Mesothelial cell of epicardium (in vitro differentiated cells): ENCODE measurements at regions not wholly inside any gene's neighbourhood (a gene's known extent, or its start where the extent isn't known, plus 50 kb on each side); places are given as distances from the start of the nearest gene placed in this dataset.

ENCODE experiments used
- DNase-seq, 2 experiments: peaks; one replicate each; pipeline ENCODE4 v3.0.0; 2021; ENCODE audit warnings: low spot score in 2 of 2; ENCODE audit not compliant: unreplicated experiment in 2 of 2
- H3K27ac Mint-ChIP-seq: 2 replicates; pipeline ENCODE4 v1.8.0; 2021; ENCODE audit warnings: mixed read lengths
- H3K27me3 Mint-ChIP-seq: 2 replicates; pipeline ENCODE4 v1.8.0; 2021; ENCODE audit warnings: low read depth, mixed read lengths
- H3K36me3 Mint-ChIP-seq: 2 replicates; pipeline ENCODE4 v1.8.0; 2021; ENCODE audit warnings: mixed read lengths
- H3K4me1 Mint-ChIP-seq: 2 replicates; pipeline ENCODE4 v1.8.0; 2021; ENCODE audit warnings: mixed read lengths
- H3K4me3 Mint-ChIP-seq: 2 replicates; pipeline ENCODE4 v1.8.0; 2021; ENCODE audit warnings: mild to moderate bottlenecking, moderate library complexity, mixed read lengths
- H3K9me3 Mint-ChIP-seq: 2 replicates; pipeline ENCODE4 v1.8.0; 2021; ENCODE audit warnings: mixed read lengths
- CTCF ChIP-seq: fragments of 200-600 bp; sonication (generic); IDR thresholded peaks from one replicate; pipeline ENCODE4 v1.5.0; 2021; ENCODE audit warnings: antibody characterized with exemption; ENCODE audit not compliant: unreplicated experiment

GRCh38 chr16:51003850-51004566 lies 147.1 kb downstream of the SALL1 start:
- peaks cover 9% of the 10 kb centered on the region for H3K27me3 Mint-ChIP-seq
- H3K36me3 Mint-ChIP-seq, result no peaks in the 10 kb centered on the region
- no peak overlapping the region for H3K4me3 Mint-ChIP-seq
- no peak for DNase-seq
- peaks cover 12% of the 10 kb centered on the region for H3K9me3 Mint-ChIP-seq
- no peak overlapping the region for H3K27ac Mint-ChIP-seq
- TF ChIP-seq CTCF, result no peak
- no peaks in the 10 kb centered on the region for H3K4me1 Mint-ChIP-seq

- Mint-ChIP-seq H3K9me3 (peaks cover 12% of the 10 kb centered on the region), H3K27me3 (peaks cover 14% of the 10 kb centered on the region), H3K36me3 (no peaks in the 10 kb centered on the region), H3K27ac (no peak overlapping the region), H3K4me3 (no peak overlapping the region), H3K4me1 (no peaks in the 10 kb centered on the region)
- TF ChIP-seq CTCF, result no peak
- no peak for DNase-seq
Observed at GRCh38 chr16:51002881-51003490, 148.1 kb downstream of the SALL1 start.

GRCh38 chr16:50999181-50999580 lies 151.9 kb downstream of the SALL1 start:
- peaks cover 11% of the 10 kb centered on the region for H3K27me3 Mint-ChIP-seq
- no peaks in the 10 kb centered on the region for H3K4me1 Mint-ChIP-seq
- no peak overlapping the region for H3K27ac Mint-ChIP-seq
- H3K9me3 Mint-ChIP-seq, result no peaks in the 10 kb centered on the region
- no peaks in the 10 kb centered on the region for H3K36me3 Mint-ChIP-seq
- DNase-seq, result no peak
- no peak overlapping the region for H3K4me3 Mint-ChIP-seq
- TF ChIP-seq CTCF, result no peak

GRCh38 chr16:50998411-50998810 lies 152.7 kb downstream of the SALL1 start:
- H3K9me3 Mint-ChIP-seq, result no peaks in the 10 kb centered on the region
- no peak overlapping the region for H3K4me3 Mint-ChIP-seq
- no peak for DNase-seq
- H3K36me3 Mint-ChIP-seq, result no peaks in the 10 kb centered on the region
- H3K27me3 Mint-ChIP-seq, result peaks cover 11% of the 10 kb centered on the region
- no peaks in the 10 kb centered on the region for H3K4me1 Mint-ChIP-seq
- H3K27ac Mint-ChIP-seq, result no peak overlapping the region
- TF ChIP-seq CTCF, result no peak

- no peaks in the 10 kb centered on the region for H3K9me3 Mint-ChIP-seq
- H3K36me3 Mint-ChIP-seq, result no peaks in the 10 kb centered on the region
- no peak overlapping the region for H3K4me3 Mint-ChIP-seq
- no peak for TF ChIP-seq CTCF
- peaks cover 11% of the 10 kb centered on the region for H3K27me3 Mint-ChIP-seq
- H3K27ac Mint-ChIP-seq, result no peak overlapping the region
- no peak for DNase-seq
- H3K4me1 Mint-ChIP-seq, result no peaks in the 10 kb centered on the region
Observed at GRCh38 chr16:50997679-50998078, 153.4 kb downstream of the SALL1 start.
